GM10266 (cell line): ENCODE measurements at regions not wholly inside any gene's neighbourhood (a gene's known extent, or its start where the extent isn't known, plus 50 kb on each side); places are given as distances from the start of the nearest gene placed in this dataset.

Experiments
- DNase-seq: peaks from one replicate; pipeline ENCODE4 v3.0.0; 2012; ENCODE audit errors: extremely low spot score
- CTCF ChIP-seq: IDR thresholded peaks from 2 replicates; pipeline ENCODE4 v1.5.1; 2012; ENCODE audit warnings: mild to moderate bottlenecking, low read depth; ENCODE audit not compliant: control insufficient read depth, insufficient read depth; ENCODE audit errors: missing control alignments

- no peak for DNase-seq
- TF ChIP-seq CTCF = no peak
Measured at GRCh38 chr4:32962100-32962499, 2241.9 kb downstream of the PCDH7 start.

GRCh38 chr4:32985256-32985655 is 2265.1 kb downstream of the PCDH7 start:
- DNase-seq = no peak
- no peak for TF ChIP-seq CTCF

GRCh38 chr4:32986236-32986635 is 2266.1 kb downstream of the PCDH7 start:
- DNase-seq = no peak
- no peak for TF ChIP-seq CTCF

GRCh38 chr4:32987111-32987510 is 2266.9 kb downstream of the PCDH7 start:
- no peak for TF ChIP-seq CTCF
- DNase-seq = no peak

- TF ChIP-seq CTCF = no peak
- no peak for DNase-seq
Measured at GRCh38 chr4:32988165-32988811, 2268.1 kb downstream of the PCDH7 start.

DNA sequence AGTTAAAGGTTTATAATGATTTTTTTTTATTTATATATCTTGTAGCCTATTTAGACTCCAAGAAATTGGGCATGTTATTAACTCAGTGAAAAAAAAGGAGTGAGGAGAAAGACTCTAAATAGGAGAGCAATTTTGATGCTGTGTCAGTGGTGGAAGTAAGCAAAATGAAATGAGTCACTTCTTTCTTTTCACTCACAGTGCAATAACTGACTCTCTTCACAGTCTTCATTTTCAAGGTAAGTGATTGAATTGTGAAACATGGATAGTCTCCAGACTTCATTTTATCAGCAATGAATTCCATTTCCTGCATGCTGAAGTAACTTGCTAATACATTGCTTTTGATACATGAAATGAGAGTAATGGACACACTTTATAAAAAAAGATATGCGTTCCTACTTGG is 2271.5 kb downstream of the PCDH7 start:
- no peak for DNase-seq
- no peak for TF ChIP-seq CTCF

GRCh38 chr4:32994981-32995881 is 2275.1 kb downstream of the PCDH7 start:
- no peak for DNase-seq
- TF ChIP-seq CTCF = no peak
